ENCODE measurements at regions not wholly inside any gene's neighbourhood (a gene's known extent, or its start where the extent isn't known, plus 50 kb on each side); places are given as distances from the start of the nearest gene placed in this dataset.

DNA sequence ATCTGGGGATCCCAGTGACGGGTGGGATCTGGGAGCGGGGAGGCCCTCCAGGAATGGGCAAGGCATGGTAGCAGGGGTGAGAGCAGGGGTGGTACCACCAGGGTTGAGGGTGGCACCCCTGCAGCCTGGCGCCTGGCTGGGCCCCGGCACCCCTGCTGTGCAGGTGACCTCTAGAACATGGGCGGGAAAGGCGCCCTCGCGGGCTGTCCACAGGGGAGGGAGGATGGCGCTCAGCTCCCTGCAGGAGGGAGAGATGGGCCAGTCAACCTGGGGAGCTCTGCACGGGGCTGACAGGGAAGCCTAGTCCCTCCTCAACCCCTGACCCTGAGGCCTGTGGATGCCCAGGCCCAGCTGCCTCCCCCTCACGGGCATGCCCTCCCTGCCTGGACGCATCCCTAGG lies 61.6 kb upstream of the SLCO4A1 start:
- no peak for DNase-seq (ENCODE audit: low spot score in 2 of 2)
- no peak overlapping the region for H3K4me3 ChIP-seq (ENCODE audit: low read depth, poor library complexity, severe bottlenecking)
- TF ChIP-seq, protein P1, sequence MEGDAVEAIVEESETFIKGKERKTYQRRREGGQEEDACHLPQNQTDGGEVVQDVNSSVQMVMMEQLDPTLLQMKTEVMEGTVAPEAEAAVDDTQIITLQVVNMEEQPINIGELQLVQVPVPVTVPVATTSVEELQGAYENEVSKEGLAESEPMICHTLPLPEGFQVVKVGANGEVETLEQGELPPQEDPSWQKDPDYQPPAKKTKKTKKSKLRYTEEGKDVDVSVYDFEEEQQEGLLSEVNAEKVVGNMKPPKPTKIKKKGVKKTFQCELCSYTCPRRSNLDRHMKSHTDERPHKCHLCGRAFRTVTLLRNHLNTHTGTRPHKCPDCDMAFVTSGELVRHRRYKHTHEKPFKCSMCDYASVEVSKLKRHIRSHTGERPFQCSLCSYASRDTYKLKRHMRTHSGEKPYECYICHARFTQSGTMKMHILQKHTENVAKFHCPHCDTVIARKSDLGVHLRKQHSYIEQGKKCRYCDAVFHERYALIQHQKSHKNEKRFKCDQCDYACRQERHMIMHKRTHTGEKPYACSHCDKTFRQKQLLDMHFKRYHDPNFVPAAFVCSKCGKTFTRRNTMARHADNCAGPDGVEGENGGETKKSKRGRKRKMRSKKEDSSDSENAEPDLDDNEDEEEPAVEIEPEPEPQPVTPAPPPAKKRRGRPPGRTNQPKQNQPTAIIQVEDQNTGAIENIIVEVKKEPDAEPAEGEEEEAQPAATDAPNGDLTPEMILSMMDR (IDR thresholded peaks at IDR 0.05), result no peak
- no peak for TF ChIP-seq POLR2A (IDR thresholded peaks at IDR 0.05)
- whole genome bisulfite sequencing, 2 donors, result 55 to 66% methylated on average over 11 to 12 of the region's 12 CpGs
- intact Hi-C loops (cut with DNase I; ENCODE audit: low total_unique reads), result no loop called here

DNA sequence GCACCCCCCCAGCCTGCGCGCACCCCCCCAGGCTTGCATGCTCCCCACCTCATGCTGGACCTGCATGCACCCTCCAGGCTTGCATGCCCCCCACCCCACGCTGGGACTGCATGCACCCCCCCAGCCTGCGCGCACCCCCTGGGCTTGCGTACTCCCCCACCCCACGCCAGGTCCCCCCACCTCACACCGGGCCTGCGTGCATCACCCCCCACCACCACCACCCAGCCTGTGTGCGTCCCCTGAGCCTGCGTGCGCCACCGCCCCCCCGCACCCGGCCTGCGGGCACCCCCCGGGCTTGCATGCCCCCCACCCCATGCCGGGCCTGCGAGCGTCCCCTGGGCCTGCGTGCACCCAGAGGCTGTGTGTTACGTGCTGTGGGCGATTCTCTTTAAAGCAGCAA lies 61.0 kb upstream of the SLCO4A1 start:
- DNase-seq (ENCODE audit: low spot score in 2 of 2), result no peak
- H3K4me3 ChIP-seq (ENCODE audit: low read depth, poor library complexity, severe bottlenecking), result no peak overlapping the region
- 68 to 70% methylated on average over 8 to 20 of the region's 23 CpGs for WGBS, 2 donors
- intact Hi-C loops (cut with DNase I; ENCODE audit: low total_unique reads), result no loop called here
- TF ChIP-seq, protein P1 (IDR thresholded peaks at IDR 0.05), result no peak
- TF ChIP-seq POLR2A (IDR thresholded peaks at IDR 0.05), result no peak

- no peak for DNase-seq (ENCODE audit: low spot score in 2 of 2)
- 13 to 14% methylated on average over 16 of the region's 16 CpGs for WGBS, 2 donors
- TF ChIP-seq, protein P1 (IDR thresholded peaks at IDR 0.05), result no peak
- no peak for TF ChIP-seq POLR2A (IDR thresholded peaks at IDR 0.05)
- intact Hi-C loops (cut with DNase I; ENCODE audit: low total_unique reads), result no loop called here
- H3K4me3 ChIP-seq (ENCODE audit: low read depth, poor library complexity, severe bottlenecking), result no peak overlapping the region
These were observed 60.5 kb upstream of the SLCO4A1 start for GRCh38 chr20:62581806-62582205.

DNA sequence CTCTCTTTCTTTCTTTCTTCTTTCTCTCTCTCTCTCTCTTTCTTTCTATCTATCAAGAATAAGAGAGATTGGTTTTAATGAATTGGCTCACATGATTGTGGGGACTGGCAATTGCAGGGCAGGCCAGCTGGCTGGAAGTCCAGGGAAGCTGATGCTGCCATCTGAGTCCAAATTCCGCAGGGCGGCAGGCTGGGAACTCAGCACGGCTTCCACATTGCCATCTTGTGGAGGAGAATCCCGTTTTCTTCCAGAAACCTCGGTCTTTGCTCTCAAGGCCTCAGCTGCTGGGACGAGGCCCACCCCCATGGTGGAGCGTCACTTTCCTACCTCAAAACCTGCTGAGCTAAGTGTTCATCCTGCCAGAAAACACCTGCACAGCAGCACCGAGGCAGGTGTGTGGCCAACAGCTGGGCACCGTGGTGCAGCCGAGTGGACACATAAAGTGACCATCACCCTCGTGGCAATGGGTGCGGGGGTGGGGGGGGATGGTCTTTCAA lies 58.8 kb upstream of the SLCO4A1 start:
- no peak overlapping the region for H3K4me3 ChIP-seq (ENCODE audit: low read depth, poor library complexity, severe bottlenecking)
- WGBS, 2 donors, result 18 to 48% methylated on average over 5 to 12 of the region's 12 CpGs
- TF ChIP-seq, protein P1 (IDR thresholded peaks at IDR 0.05), result no peak
- TF ChIP-seq POLR2A (IDR thresholded peaks at IDR 0.05), result no peak
- intact Hi-C loops (cut with DNase I; ENCODE audit: low total_unique reads), result no loop called here
- no peak for DNase-seq (ENCODE audit: low spot score in 2 of 2)

GRCh38 chr20:62584671-62585460 lies 57.4 kb upstream of the SLCO4A1 start:
- WGBS, 2 donors, result 58 to 64% methylated on average over 16 of the region's 16 CpGs
- TF ChIP-seq, protein P1 (IDR thresholded peaks at IDR 0.05), result peak in 1 of 3 donors; percentile 15
- TF ChIP-seq POLR2A (IDR thresholded peaks at IDR 0.05), result no peak
- DNase-seq (ENCODE audit: low spot score in 2 of 2), result no peak
- intact Hi-C loops (cut with DNase I; ENCODE audit: low total_unique reads), result no loop called here
- H3K4me3 ChIP-seq (ENCODE audit: low read depth, poor library complexity, severe bottlenecking), result no peak overlapping the region

All from lower leg skin (tissue), 4 donors.